ENCODE measurements at regions not wholly inside any gene's neighbourhood (a gene's known extent, or its start where the extent isn't known, plus 50 kb on each side); places are given as distances from the start of the nearest gene placed in this dataset.

DNA sequence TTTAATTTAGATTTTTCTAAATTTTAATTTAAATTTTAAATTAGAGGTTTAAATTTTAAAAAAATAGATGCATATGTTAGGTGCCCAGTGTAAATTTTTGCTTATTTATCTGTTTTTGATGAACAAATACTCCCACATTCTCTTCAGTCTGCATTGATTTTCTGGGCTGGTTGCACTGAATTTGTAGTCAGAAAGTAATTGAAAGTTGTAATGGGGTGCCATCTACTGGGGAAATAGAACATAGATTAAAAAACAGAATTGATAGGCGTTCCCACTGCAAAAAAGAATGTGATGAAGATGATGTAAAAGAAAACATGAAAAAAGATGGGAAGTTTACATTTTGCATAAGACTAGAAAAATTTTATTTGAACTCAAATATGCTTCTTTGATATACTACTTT, 51.7 kb upstream of the CCDC85A start:
- TF ChIP-seq, protein P1, sequence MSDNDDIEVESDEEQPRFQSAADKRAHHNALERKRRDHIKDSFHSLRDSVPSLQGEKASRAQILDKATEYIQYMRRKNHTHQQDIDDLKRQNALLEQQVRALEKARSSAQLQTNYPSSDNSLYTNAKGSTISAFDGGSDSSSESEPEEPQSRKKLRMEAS (IDR thresholded peaks at IDR 0.05): no peak
- TF ChIP-seq RAD21 (IDR thresholded peaks at IDR 0.05 in 1 of 2, conservative IDR thresholded peaks at IDR 0.05 in 1 of 2; ENCODE audit: low read depth in 2 of 2, low read length in 2 of 2) (peak; percentile 71 to 75), JUND (IDR thresholded peaks at IDR 0.05; ENCODE audit: low read length) (no peak)

Data from H1 (cell line).